ENCODE measurements at regions not wholly inside any gene's neighbourhood (a gene's known extent, or its start where the extent isn't known, plus 50 kb on each side); places are given as distances from the start of the nearest gene placed in this dataset.

DNA sequence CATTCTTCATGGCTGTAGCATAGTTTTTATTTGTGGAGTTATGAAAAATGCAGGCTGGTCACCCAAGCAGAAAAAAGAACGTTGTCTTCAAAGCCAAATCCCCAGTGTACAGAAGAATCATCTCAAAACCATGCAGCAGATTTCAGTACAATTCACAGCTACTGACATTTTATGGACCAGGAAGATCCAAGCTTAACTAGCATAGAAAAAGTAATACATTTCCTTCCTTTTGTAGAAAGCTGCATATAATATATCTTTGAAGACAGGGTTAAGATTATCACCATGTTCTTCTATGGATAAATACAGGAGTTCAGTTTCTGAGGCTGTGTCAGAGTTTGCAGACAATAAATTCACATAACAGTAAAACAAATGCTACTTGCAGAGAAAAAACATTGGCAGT lies 1054.8 kb upstream of the C9orf72 start:
- ATAC-seq (no peak), FAIRE-seq (no peak), DNase-seq (ENCODE audit: low read depth, low spot score) (no peak)
- WGBS (ENCODE audit: insufficient coverage, insufficient replicate concordance, low lambda C conversion rate, missing lambda C conversion rate): 6% methylated on average over 1 of the region's 1 CpG
- no peak overlapping the region for H3K9ac ChIP-seq (ENCODE audit: control insufficient read depth, insufficient read depth, low read length)
- ChIA-PET SMC1A (ENCODE audit: uncharacterized antibody, unreplicated experiment) (interaction anchor here (1.3 kb wide), 1 partner anchor 9 kb away, joined by 5 read pairs; no protein-coding TSS in a partner anchor), RAD21 (ENCODE audit: unreplicated experiment) (no interaction called here), POLR2A (no interaction called here), CTCF (no interaction called here)
- no peaks in the 10 kb centered on the region for H3K9me3 ChIP-seq (replicated peaks; ENCODE audit: control insufficient read depth, insufficient read depth, low read length)
- H3K36me3 ChIP-seq (ENCODE audit: control insufficient read depth in 2 of 2, insufficient read depth in 2 of 2, low read length in 1 of 2): no peaks in the 10 kb centered on the region
- H3K27ac ChIP-seq (ENCODE audit: control insufficient read depth, insufficient read depth): no peak overlapping the region
- H3K4me1 ChIP-seq (ENCODE audit: control insufficient read depth, insufficient read depth, low read length): no peaks in the 10 kb centered on the region
- H2AFZ ChIP-seq (ENCODE audit: control insufficient read depth, low read depth, low read length): no peak overlapping the region
- no peak overlapping the region for H3K4me2 ChIP-seq (ENCODE audit: control insufficient read depth, insufficient read depth)
- H3K4me3 ChIP-seq: no peak overlapping the region
- H4K20me1 ChIP-seq (ENCODE audit: control insufficient read depth, insufficient read depth): no peaks in the 10 kb centered on the region
- intact Hi-C loops (cut with micrococcal nuclease; ENCODE audit: unreplicated experiment) (no loop called here), in situ Hi-C loops (cut with MboI) (no loop called here)
- BruUV-seq (replicated peaks): no TSS peak
- no peaks in the 10 kb centered on the region for H3K79me2 ChIP-seq (ENCODE audit: control insufficient read depth, insufficient read depth, low read length)
- no peaks in the 10 kb centered on the region for H3K27me3 ChIP-seq (replicated peaks in 1 of 2; ENCODE audit: control insufficient read depth in 2 of 2, insufficient read depth in 2 of 2, low read length in 1 of 2)
- TF ChIP-seq POU2F2 (IDR thresholded peaks at IDR 0.05; ENCODE audit: borderline replicate concordance, low read depth, low read length): no peak
- TF ChIP-seq, protein P1, sequence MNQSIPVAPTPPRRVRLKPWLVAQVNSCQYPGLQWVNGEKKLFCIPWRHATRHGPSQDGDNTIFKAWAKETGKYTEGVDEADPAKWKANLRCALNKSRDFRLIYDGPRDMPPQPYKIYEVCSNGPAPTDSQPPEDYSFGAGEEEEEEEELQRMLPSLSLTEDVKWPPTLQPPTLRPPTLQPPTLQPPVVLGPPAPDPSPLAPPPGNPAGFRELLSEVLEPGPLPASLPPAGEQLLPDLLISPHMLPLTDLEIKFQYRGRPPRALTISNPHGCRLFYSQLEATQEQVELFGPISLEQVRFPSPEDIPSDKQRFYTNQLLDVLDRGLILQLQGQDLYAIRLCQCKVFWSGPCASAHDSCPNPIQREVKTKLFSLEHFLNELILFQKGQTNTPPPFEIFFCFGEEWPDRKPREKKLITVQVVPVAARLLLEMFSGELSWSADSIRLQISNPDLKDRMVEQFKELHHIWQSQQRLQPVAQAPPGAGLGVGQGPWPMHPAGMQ (IDR thresholded peaks at IDR 0.05; ENCODE audit: borderline replicate concordance): no peak
- TF ChIP-seq, protein P2, sequence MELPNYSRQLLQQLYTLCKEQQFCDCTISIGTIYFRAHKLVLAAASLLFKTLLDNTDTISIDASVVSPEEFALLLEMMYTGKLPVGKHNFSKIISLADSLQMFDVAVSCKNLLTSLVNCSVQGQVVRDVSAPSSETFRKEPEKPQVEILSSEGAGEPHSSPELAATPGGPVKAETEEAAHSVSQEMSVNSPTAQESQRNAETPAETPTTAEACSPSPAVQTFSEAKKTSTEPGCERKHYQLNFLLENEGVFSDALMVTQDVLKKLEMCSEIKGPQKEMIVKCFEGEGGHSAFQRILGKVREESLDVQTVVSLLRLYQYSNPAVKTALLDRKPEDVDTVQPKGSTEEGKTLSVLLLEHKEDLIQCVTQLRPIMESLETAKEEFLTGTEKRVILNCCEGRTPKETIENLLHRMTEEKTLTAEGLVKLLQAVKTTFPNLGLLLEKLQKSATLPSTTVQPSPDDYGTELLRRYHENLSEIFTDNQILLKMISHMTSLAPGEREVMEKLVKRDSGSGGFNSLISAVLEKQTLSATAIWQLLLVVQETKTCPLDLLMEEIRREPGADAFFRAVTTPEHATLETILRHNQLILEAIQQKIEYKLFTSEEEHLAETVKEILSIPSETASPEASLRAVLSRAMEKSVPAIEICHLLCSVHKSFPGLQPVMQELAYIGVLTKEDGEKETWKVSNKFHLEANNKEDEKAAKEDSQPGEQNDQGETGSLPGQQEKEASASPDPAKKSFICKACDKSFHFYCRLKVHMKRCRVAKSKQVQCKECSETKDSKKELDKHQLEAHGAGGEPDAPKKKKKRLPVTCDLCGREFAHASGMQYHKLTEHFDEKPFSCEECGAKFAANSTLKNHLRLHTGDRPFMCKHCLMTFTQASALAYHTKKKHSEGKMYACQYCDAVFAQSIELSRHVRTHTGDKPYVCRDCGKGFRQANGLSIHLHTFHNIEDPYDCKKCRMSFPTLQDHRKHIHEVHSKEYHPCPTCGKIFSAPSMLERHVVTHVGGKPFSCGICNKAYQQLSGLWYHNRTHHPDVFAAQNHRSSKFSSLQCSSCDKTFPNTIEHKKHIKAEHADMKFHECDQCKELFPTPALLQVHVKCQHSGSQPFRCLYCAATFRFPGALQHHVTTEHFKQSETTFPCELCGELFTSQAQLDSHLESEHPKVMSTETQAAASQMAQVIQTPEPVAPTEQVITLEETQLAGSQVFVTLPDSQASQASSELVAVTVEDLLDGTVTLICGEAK (IDR thresholded peaks at IDR 0.05; ENCODE audit: borderline replicate concordance): no peak
- no peak for TF ChIP-seq EP300 (IDR thresholded peaks at IDR 0.05; ENCODE audit: borderline replicate concordance in 1 of 2, control insufficient read depth in 1 of 2, low read depth in 2 of 2, low read length in 2 of 2)
- no peak for TF ChIP-seq IRF4 (IDR thresholded peaks at IDR 0.05; ENCODE audit: low read depth, low read length)
- TF ChIP-seq, protein P3, sequence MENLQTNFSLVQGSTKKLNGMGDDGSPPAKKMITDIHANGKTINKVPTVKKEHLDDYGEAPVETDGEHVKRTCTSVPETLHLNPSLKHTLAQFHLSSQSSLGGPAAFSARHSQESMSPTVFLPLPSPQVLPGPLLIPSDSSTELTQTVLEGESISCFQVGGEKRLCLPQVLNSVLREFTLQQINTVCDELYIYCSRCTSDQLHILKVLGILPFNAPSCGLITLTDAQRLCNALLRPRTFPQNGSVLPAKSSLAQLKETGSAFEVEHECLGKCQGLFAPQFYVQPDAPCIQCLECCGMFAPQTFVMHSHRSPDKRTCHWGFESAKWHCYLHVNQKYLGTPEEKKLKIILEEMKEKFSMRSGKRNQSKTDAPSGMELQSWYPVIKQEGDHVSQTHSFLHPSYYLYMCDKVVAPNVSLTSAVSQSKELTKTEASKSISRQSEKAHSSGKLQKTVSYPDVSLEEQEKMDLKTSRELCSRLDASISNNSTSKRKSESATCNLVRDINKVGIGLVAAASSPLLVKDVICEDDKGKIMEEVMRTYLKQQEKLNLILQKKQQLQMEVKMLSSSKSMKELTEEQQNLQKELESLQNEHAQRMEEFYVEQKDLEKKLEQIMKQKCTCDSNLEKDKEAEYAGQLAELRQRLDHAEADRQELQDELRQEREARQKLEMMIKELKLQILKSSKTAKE (IDR thresholded peaks at IDR 0.05; ENCODE audit: low read depth, poor library complexity, severe bottlenecking): no peak
- TF ChIP-seq, protein P4, sequence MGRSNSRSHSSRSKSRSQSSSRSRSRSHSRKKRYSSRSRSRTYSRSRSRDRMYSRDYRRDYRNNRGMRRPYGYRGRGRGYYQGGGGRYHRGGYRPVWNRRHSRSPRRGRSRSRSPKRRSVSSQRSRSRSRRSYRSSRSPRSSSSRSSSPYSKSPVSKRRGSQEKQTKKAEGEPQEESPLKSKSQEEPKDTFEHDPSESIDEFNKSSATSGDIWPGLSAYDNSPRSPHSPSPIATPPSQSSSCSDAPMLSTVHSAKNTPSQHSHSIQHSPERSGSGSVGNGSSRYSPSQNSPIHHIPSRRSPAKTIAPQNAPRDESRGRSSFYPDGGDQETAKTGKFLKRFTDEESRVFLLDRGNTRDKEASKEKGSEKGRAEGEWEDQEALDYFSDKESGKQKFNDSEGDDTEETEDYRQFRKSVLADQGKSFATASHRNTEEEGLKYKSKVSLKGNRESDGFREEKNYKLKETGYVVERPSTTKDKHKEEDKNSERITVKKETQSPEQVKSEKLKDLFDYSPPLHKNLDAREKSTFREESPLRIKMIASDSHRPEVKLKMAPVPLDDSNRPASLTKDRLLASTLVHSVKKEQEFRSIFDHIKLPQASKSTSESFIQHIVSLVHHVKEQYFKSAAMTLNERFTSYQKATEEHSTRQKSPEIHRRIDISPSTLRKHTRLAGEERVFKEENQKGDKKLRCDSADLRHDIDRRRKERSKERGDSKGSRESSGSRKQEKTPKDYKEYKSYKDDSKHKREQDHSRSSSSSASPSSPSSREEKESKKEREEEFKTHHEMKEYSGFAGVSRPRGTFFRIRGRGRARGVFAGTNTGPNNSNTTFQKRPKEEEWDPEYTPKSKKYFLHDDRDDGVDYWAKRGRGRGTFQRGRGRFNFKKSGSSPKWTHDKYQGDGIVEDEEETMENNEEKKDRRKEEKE (IDR thresholded peaks at IDR 0.05): no peak
- TF ChIP-seq, protein P5, sequence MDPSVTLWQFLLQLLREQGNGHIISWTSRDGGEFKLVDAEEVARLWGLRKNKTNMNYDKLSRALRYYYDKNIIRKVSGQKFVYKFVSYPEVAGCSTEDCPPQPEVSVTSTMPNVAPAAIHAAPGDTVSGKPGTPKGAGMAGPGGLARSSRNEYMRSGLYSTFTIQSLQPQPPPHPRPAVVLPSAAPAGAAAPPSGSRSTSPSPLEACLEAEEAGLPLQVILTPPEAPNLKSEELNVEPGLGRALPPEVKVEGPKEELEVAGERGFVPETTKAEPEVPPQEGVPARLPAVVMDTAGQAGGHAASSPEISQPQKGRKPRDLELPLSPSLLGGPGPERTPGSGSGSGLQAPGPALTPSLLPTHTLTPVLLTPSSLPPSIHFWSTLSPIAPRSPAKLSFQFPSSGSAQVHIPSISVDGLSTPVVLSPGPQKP (IDR thresholded peaks at IDR 0.05; ENCODE audit: low read depth, low read length): no peak
- TF ChIP-seq, protein P6, sequence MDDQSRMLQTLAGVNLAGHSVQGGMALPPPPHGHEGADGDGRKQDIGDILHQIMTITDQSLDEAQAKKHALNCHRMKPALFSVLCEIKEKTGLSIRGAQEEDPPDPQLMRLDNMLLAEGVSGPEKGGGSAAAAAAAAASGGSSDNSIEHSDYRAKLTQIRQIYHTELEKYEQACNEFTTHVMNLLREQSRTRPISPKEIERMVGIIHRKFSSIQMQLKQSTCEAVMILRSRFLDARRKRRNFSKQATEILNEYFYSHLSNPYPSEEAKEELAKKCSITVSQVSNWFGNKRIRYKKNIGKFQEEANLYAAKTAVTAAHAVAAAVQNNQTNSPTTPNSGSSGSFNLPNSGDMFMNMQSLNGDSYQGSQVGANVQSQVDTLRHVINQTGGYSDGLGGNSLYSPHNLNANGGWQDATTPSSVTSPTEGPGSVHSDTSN (IDR thresholded peaks at IDR 0.05; ENCODE audit: insufficient replicate concordance, low read depth, low read length): no peak
